NCI-H2227 (cell line): ENCODE measurements at regions not wholly inside any gene's neighbourhood (a gene's known extent, or its start where the extent isn't known, plus 50 kb on each side); places are given as distances from the start of the nearest gene placed in this dataset.
"Not testable (repeated sequence)": the region's sequence is repeated elsewhere in the genome, so short reads cannot be mapped to it uniquely, and the experiment has no call there.

ENCODE experiments used
- DNase-seq: peaks from one replicate; lab custom pipeline; 2025; ENCODE audit not compliant: unreplicated experiment; lab: John Stamatoyannopoulos, UW

- DNase-seq: not testable (repeated sequence)
Observed at GRCh38 chr1:189225794-189226145, 1251.9 kb downstream of the BRINP3 start.

GRCh38 chr1:189226779-189227178, 1250.9 kb downstream of the BRINP3 start:
- DNase-seq: no peak

- no peak for DNase-seq
Observed at GRCh38 chr1:189237008-189237407, 1240.7 kb downstream of the BRINP3 start.

GRCh38 chr1:189253601-189254350, 1223.9 kb downstream of the BRINP3 start:
- peak; percentile 26 for DNase-seq

- DNase-seq: not testable (repeated sequence)
Observed at GRCh38 chr1:189261128-189261527, 1216.5 kb downstream of the BRINP3 start.

GRCh38 chr1:189269011-189269410, 1208.7 kb downstream of the BRINP3 start:
- DNase-seq: peak; percentile 21

GRCh38 chr1:189274267-189274666, 1203.4 kb downstream of the BRINP3 start:
- DNase-seq: no peak

- no peak for DNase-seq
Observed at GRCh38 chr1:189275796-189276195, 1201.9 kb downstream of the BRINP3 start.

GRCh38 chr1:189289346-189289745, 1188.3 kb downstream of the BRINP3 start:
- DNase-seq: no peak

- no peak for DNase-seq
Observed at GRCh38 chr1:189301235-189301634, 1176.4 kb downstream of the BRINP3 start.

- DNase-seq: no peak
Observed at GRCh38 chr1:189305279-189305678, 1172.4 kb downstream of the BRINP3 start.

GRCh38 chr1:189311915-189312314, 1165.7 kb downstream of the BRINP3 start:
- no peak for DNase-seq

GRCh38 chr1:189312499-189312898, 1165.2 kb downstream of the BRINP3 start:
- no peak for DNase-seq

- DNase-seq: no peak
Observed at GRCh38 chr1:189313488-189313887, 1164.2 kb downstream of the BRINP3 start.

GRCh38 chr1:189315035-189315901, 1162.4 kb downstream of the BRINP3 start:
- no peak for DNase-seq

- no peak for DNase-seq
Observed at GRCh38 chr1:189323091-189323490, 1154.6 kb downstream of the BRINP3 start.

GRCh38 chr1:189331071-189331470, 1146.6 kb downstream of the BRINP3 start:
- not testable (repeated sequence) for DNase-seq

- DNase-seq: no peak
Observed at GRCh38 chr1:189336115-189337100, 1141.3 kb downstream of the BRINP3 start.

GRCh38 chr1:189349607-189350006, 1128.1 kb downstream of the BRINP3 start:
- no peak for DNase-seq

- no peak for DNase-seq
Observed at GRCh38 chr1:189350983-189351616, 1126.6 kb downstream of the BRINP3 start.

GRCh38 chr1:189351960-189352359, 1125.7 kb downstream of the BRINP3 start:
- no peak for DNase-seq
